Fibroblast of lung (primary cell): ENCODE measurements at regions not wholly inside any gene's neighbourhood (a gene's known extent, or its start where the extent isn't known, plus 50 kb on each side); places are given as distances from the start of the nearest gene placed in this dataset.

Experiments
- DNase-seq, 2 donors: peaks; one replicate each; pipeline versions ENCODE4 v3.0.0 to v3.0.0-alpha.2; 2010; ENCODE audit warnings: low read depth in 2 of 2
- H2AFZ ChIP-seq: 2 replicates; pipeline ENCODE4 v1.5.1; 2012; ENCODE audit warnings: low read length, control low read depth, inconsistent platforms
- H3K27ac ChIP-seq: 2 replicates; pipeline ENCODE4 v1.5.1; 2011; ENCODE audit warnings: low read length, control low read depth; ENCODE audit not compliant: insufficient read depth
- H3K27me3 ChIP-seq: 2 replicates; pipeline ENCODE4 v1.5.1; 2011; ENCODE audit warnings: mild to moderate bottlenecking, low read length; ENCODE audit not compliant: control insufficient read depth, insufficient read depth
- H3K36me3 ChIP-seq: 2 replicates; pipeline ENCODE4 v1.5.1; 2011; ENCODE audit warnings: low read length; ENCODE audit not compliant: control insufficient read depth, insufficient read depth
- H3K4me1 ChIP-seq: 2 replicates; pipeline ENCODE4 v1.5.1; 2011; ENCODE audit warnings: low read length; ENCODE audit not compliant: control insufficient read depth, insufficient read depth; ENCODE audit errors: extremely low read depth
- H3K4me2 ChIP-seq: 2 replicates; pipeline ENCODE4 v1.5.1; 2011; ENCODE audit warnings: low read length, control low read depth; ENCODE audit not compliant: insufficient read depth; ENCODE audit errors: extremely low read depth
- H3K4me3 ChIP-seq, 4 experiments: fragments of 200-600 bp in 1 of 4; sonication (generic) in 1 of 4; replicated peaks in 1 of 4; 2 replicates each; pipeline ENCODE4 v1.5.1; 2011 to 2016; ENCODE audit warnings: low read length in 4 of 4, low read depth in 3 of 4, mild to moderate bottlenecking in 3 of 4, control low read depth in 2 of 4, inconsistent platforms in 1 of 4, mixed read lengths in 1 of 4; ENCODE audit not compliant: insufficient read depth in 1 of 4; ENCODE audit errors: control extremely low read depth in 1 of 4
- H3K79me2 ChIP-seq: 2 replicates; pipeline ENCODE4 v1.5.1; 2012; ENCODE audit warnings: mild to moderate bottlenecking, low read length, inconsistent platforms; ENCODE audit not compliant: control insufficient read depth, insufficient read depth
- H3K9ac ChIP-seq: 2 replicates; pipeline ENCODE4 v1.5.1; 2011; ENCODE audit warnings: mild to moderate bottlenecking, low read length, control low read depth; ENCODE audit not compliant: insufficient read depth
- H3K9me3 ChIP-seq: 2 replicates; pipeline ENCODE4 v1.5.1; 2012; ENCODE audit warnings: low read depth, low read length; ENCODE audit not compliant: control insufficient read depth, insufficient read depth
- H4K20me1 ChIP-seq: 2 replicates; pipeline ENCODE4 v1.5.1; 2011; ENCODE audit warnings: low read length; ENCODE audit not compliant: control insufficient read depth, insufficient read depth; ENCODE audit errors: extremely low read depth
- CTCF ChIP-seq, 2 donors: IDR thresholded peaks in 1 of 2; conservative IDR thresholded peaks in 1 of 2; 1 replicate in 1 of 2; 2 replicates in 1 of 2; pipeline ENCODE4 v1.5.1; 2011 to 2012; ENCODE audit warnings: low read length in 2 of 2, control low read depth in 1 of 2, inconsistent platforms in 1 of 2, low read depth in 1 of 2, mild to moderate bottlenecking in 1 of 2
- EZH2 ChIP-seq: IDR thresholded peaks from 2 replicates; pipeline ENCODE4 v1.5.1; 2012; ENCODE audit warnings: low read length, control low read depth, mild to moderate bottlenecking; ENCODE audit errors: missing control alignments

- no peaks in the 10 kb centered on the region for H3K36me3 ChIP-seq
- no peaks in the 10 kb centered on the region for H4K20me1 ChIP-seq
- no peak overlapping the region for H2AFZ ChIP-seq
- no peaks in the 10 kb centered on the region for H3K79me2 ChIP-seq
- no peaks in the 10 kb centered on the region for H3K27me3 ChIP-seq
- no peak overlapping the region for H3K9ac ChIP-seq
- TF ChIP-seq CTCF (conservative IDR thresholded peaks at IDR 0.05 in 1 of 2, IDR thresholded peaks at IDR 0.05 in 1 of 2; ENCODE audit: low read depth in 1 of 2, low read length in 2 of 2), result no peak
- no peak for TF ChIP-seq EZH2
- DNase-seq, result no peak
- H3K4me2 ChIP-seq, result no peak overlapping the region
- H3K4me1 ChIP-seq, result no peaks in the 10 kb centered on the region
- H3K4me3 ChIP-seq, result no peak overlapping the region
- no peak overlapping the region for H3K27ac ChIP-seq
- no peaks in the 10 kb centered on the region for H3K9me3 ChIP-seq
Measured at GRCh38 chr10:53284615-53285182, 512.1 kb upstream of the MBL2 start.

GRCh38 chr10:53276797-53277196 is 504.2 kb upstream of the MBL2 start:
- H3K79me2 ChIP-seq, result no peaks in the 10 kb centered on the region

DNA sequence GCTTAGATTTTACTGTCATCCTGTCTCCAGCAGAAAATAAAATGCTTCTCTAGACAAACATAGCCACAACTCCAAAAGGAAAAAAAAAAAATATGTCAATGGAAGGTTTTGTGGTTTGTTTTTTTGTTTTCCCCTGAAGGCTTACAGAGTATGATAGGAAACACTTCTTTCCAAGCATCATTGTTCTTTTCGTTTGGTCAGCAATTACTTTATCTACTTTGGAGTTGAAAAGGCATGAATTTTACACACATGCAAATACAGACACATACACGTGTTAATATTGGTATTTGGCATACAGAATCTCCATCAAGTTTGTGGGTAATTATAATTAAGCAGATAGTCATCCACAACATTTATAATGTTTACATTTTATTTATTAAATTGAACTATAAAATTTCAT is 496.9 kb upstream of the MBL2 start:
- TF ChIP-seq EZH2 (no peak), CTCF (conservative IDR thresholded peaks at IDR 0.05 in 1 of 2, IDR thresholded peaks at IDR 0.05 in 1 of 2; ENCODE audit: low read depth in 1 of 2, low read length in 2 of 2) (no peak)
- no peak overlapping the region for H3K9ac ChIP-seq
- no peaks in the 10 kb centered on the region for H3K79me2 ChIP-seq
- no peaks in the 10 kb centered on the region for H3K27me3 ChIP-seq
- no peak for DNase-seq
- H3K4me1 ChIP-seq, result no peaks in the 10 kb centered on the region
- no peaks in the 10 kb centered on the region for H4K20me1 ChIP-seq
- H3K9me3 ChIP-seq, result no peaks in the 10 kb centered on the region
- no peak overlapping the region for H3K4me3 ChIP-seq
- no peak overlapping the region for H2AFZ ChIP-seq
- no peak overlapping the region for H3K4me2 ChIP-seq
- no peak overlapping the region for H3K27ac ChIP-seq
- no peaks in the 10 kb centered on the region for H3K36me3 ChIP-seq

More at GRCh38 chr10:53276797-53277196, 504.2 kb upstream of the MBL2 start:
- H3K4me2 ChIP-seq, result no peak overlapping the region
- H3K27me3 ChIP-seq, result no peaks in the 10 kb centered on the region
- no peak overlapping the region for H3K4me3 ChIP-seq
- no peaks in the 10 kb centered on the region for H3K4me1 ChIP-seq
- no peaks in the 10 kb centered on the region for H4K20me1 ChIP-seq
- no peak overlapping the region for H3K27ac ChIP-seq
- no peaks in the 10 kb centered on the region for H3K9me3 ChIP-seq
- H3K36me3 ChIP-seq, result no peaks in the 10 kb centered on the region
- H3K9ac ChIP-seq, result no peak overlapping the region
- no peak overlapping the region for H2AFZ ChIP-seq
- TF ChIP-seq CTCF (conservative IDR thresholded peaks at IDR 0.05 in 1 of 2, IDR thresholded peaks at IDR 0.05 in 1 of 2; ENCODE audit: low read depth in 1 of 2, low read length in 2 of 2), result no peak
- TF ChIP-seq EZH2, result no peak
- no peak for DNase-seq
